Right lobe of liver (tissue), 4 donors: ENCODE measurements at regions not wholly inside any gene's neighbourhood (a gene's known extent, or its start where the extent isn't known, plus 50 kb on each side); places are given as distances from the start of the nearest gene placed in this dataset.

Experiments used
- CTCF ChIP-seq, 4 donors: fragments of 200-600 bp in 3 of 4; fragments of 450-650 bp in 1 of 4; IDR thresholded peaks; one replicate each; pipeline versions ENCODE4 v1.5.1 to v1.8.0; 2016 to 2022; ENCODE audit warnings: antibody characterized with exemption in 4 of 4, mild to moderate bottlenecking in 2 of 4
- POLR2A ChIP-seq: fragments of 450-650 bp; IDR thresholded peaks from one replicate; pipeline ENCODE4 v1.6.1; 2017; ENCODE audit warnings: antibody characterized with exemption, mild to moderate bottlenecking
- donor health status: DM: no; HTN: no; CAD: no.
- donor health status: DM: no; HTN: no; CAD: no.
- donor health status: DM: no; HTN: yes; CAD: no.

GRCh38 chr4:146029147-146029546, 90.5 kb upstream of the ZNF827 start:
- TF ChIP-seq CTCF (IDR thresholded peaks at IDR 0.05) (no peak), POLR2A (no peak)
